Mesendoderm (in vitro differentiated cells): ENCODE measurements at regions not wholly inside any gene's neighbourhood (a gene's known extent, or its start where the extent isn't known, plus 50 kb on each side); places are given as distances from the start of the nearest gene placed in this dataset.

Experiments used
- DNase-seq: peaks from one replicate; pipeline ENCODE4 v3.0.0; 2013
- H2AK5ac ChIP-seq: 2 replicates; pipeline ENCODE4 v1.6.1; 2013; ENCODE audit warnings: low read length, inconsistent platforms
- H2BK120ac ChIP-seq: 2 replicates; pipeline ENCODE4 v1.6.1; 2013; ENCODE audit warnings: low read depth, mild to moderate bottlenecking, low read length, moderate library complexity, mixed read lengths
- H2BK15ac ChIP-seq: replicated peaks from 2 replicates; pipeline ENCODE4 v1.6.1; 2013; ENCODE audit warnings: low read depth, mild to moderate bottlenecking, moderate library complexity
- H2BK5ac ChIP-seq: 2 replicates; pipeline ENCODE4 v1.6.1; 2013; ENCODE audit warnings: low read length, inconsistent platforms
- H3K18ac ChIP-seq: 2 replicates; pipeline ENCODE4 v1.6.1; 2013; ENCODE audit warnings: mild to moderate bottlenecking, low read length, mixed read lengths
- H3K23ac ChIP-seq: one replicate; pipeline ENCODE4 v1.6.1; 2013; ENCODE audit warnings: low read length
- H3K27ac ChIP-seq: 2 replicates; pipeline ENCODE4 v1.5.1; 2013; ENCODE audit warnings: low read depth, mild to moderate bottlenecking, inconsistent platforms, low read length, moderate library complexity
- H3K27me3 ChIP-seq: 2 replicates; pipeline ENCODE4 v1.6.1; 2013; ENCODE audit warnings: low read length, control low read depth, mild to moderate bottlenecking, inconsistent platforms; ENCODE audit not compliant: insufficient read depth, poor library complexity
- H3K36me3 ChIP-seq: 2 replicates; pipeline ENCODE4 v1.6.1; 2013; ENCODE audit warnings: low read length, inconsistent platforms; ENCODE audit not compliant: control insufficient read depth, insufficient read depth
- H3K4ac ChIP-seq: one replicate; pipeline ENCODE4 v1.6.1; 2013; ENCODE audit warnings: low read depth, mild to moderate bottlenecking, low read length, moderate library complexity
- H3K4me1 ChIP-seq: 2 replicates; pipeline ENCODE4 v1.6.1; 2013; ENCODE audit warnings: low read depth, low read length, inconsistent platforms; ENCODE audit not compliant: control insufficient read depth
- H3K4me2 ChIP-seq: 2 replicates; pipeline ENCODE4 v1.6.1; 2013; ENCODE audit warnings: low read length
- H3K4me3 ChIP-seq: 2 replicates; pipeline ENCODE4 v1.5.1; 2013; ENCODE audit warnings: mild to moderate bottlenecking, low read length
- H3K56ac ChIP-seq: one replicate; pipeline ENCODE4 v1.6.1; 2013; ENCODE audit warnings: low read length
- H3K79me1 ChIP-seq: 2 replicates; pipeline ENCODE4 v1.6.1; 2013; ENCODE audit warnings: low read length, inconsistent platforms
- H3K79me2 ChIP-seq: 2 replicates; pipeline ENCODE4 v1.6.1; 2013; ENCODE audit warnings: mild to moderate bottlenecking, low read length; ENCODE audit not compliant: control insufficient read depth, insufficient read depth
- H3K9ac ChIP-seq: 2 replicates; pipeline ENCODE4 v1.6.1; 2013; ENCODE audit warnings: low read length, inconsistent platforms
- H4K5ac ChIP-seq: one replicate; pipeline ENCODE4 v1.6.1; 2013; ENCODE audit warnings: low read length
- H4K8ac ChIP-seq: one replicate; pipeline ENCODE4 v1.6.1; 2013; ENCODE audit warnings: low read depth, mild to moderate bottlenecking, control low read depth, low read length, moderate library complexity
- WGBS: extraction: QIAGEN DNeasy Blood & Tissue Kit; methylation state at CpG from one replicate; pipeline ENCODE4 v1.1.7; 2013; ENCODE audit warnings: low lambda C conversion rate, missing lambda C conversion rate; ENCODE audit not compliant: insufficient coverage; ENCODE audit errors: extremely low coverage; 5-methylcytosine and 5-hydroxymethylcytosine counted together

DNA sequence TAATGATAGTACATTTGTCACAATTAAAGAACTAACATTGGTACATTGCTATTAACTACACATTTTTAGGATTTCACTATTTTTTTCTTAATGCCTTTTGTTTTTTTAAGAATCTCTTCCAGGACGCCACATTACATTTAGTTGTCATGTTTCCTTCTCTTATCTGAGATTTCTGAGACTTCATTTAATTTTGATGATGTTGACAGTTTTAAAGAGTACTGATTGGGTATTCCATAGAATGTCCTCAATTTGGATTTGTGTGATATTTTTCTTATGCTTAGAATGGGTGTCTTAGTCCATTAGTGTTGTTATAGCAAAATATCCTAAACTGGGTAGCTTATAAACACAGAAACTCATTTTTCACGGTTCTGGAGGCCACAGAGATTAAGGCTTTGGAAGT, 1095.5 kb upstream of the LCORL start:
- no CpG with 5 or more reads among the region's 2 CpGs for WGBS
- no peak overlapping the region for H3K18ac ChIP-seq
- H2BK15ac ChIP-seq: no peak overlapping the region
- H4K8ac ChIP-seq: no peak overlapping the region
- H3K4me1 ChIP-seq: no peaks in the 10 kb centered on the region
- no peak overlapping the region for H4K5ac ChIP-seq
- no peaks in the 10 kb centered on the region for H3K36me3 ChIP-seq
- H3K9ac ChIP-seq: no peak overlapping the region
- DNase-seq: no peak
- no peak overlapping the region for H3K56ac ChIP-seq
- H3K27ac ChIP-seq: no peak overlapping the region
- H2BK120ac ChIP-seq: no peak overlapping the region
- H3K4me2 ChIP-seq: no peak overlapping the region
- no peaks in the 10 kb centered on the region for H3K79me1 ChIP-seq
- no peak overlapping the region for H3K23ac ChIP-seq
- no peak overlapping the region for H2BK5ac ChIP-seq
- H3K4ac ChIP-seq: no peak overlapping the region
- H3K27me3 ChIP-seq: no peaks in the 10 kb centered on the region
- no peak overlapping the region for H2AK5ac ChIP-seq
- H3K79me2 ChIP-seq: no peaks in the 10 kb centered on the region
- H3K4me3 ChIP-seq: no peak overlapping the region

DNA sequence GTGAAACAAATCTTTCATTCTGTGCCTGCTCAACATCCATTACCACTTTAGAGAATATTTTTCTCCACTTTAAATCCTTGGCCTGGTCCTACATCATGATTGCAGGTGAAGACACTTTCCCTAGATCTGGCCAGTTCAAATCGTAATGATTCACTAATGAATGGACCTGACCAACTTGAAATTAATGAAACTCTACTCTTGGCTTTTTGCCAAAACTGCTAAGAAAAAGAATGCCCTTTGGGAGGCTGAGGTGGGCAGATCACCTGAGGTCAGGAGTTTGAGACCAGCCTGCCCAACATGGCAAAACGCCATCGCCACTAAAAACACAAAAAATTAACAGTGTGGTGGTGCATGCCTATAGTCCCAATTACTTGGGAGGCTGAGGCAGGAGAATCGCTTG, 1082.6 kb upstream of the LCORL start:
- Histone ChIP-seq H3K4me2 (no peak overlapping the region), H2BK15ac (no peak overlapping the region), H3K4ac (no peak overlapping the region), H2BK120ac (no peak overlapping the region), H3K56ac (no peak overlapping the region), H3K79me2 (no peaks in the 10 kb centered on the region), H3K27ac (no peak overlapping the region), H3K79me1 (no peaks in the 10 kb centered on the region), H2AK5ac (no peak overlapping the region), H3K36me3 (no peaks in the 10 kb centered on the region), H4K8ac (no peak overlapping the region), H3K9ac (no peak overlapping the region), H3K23ac (no peak overlapping the region), H3K4me1 (no peaks in the 10 kb centered on the region), H3K4me3 (no peak overlapping the region), H3K27me3 (no peaks in the 10 kb centered on the region), H2BK5ac (no peak overlapping the region), H3K18ac (no peak overlapping the region), H4K5ac (no peak overlapping the region)
- DNase-seq: no peak
- WGBS: no CpG with 5 or more reads among the region's 4 CpGs

GRCh38 chr4:19095491-19096046, 1074.0 kb upstream of the LCORL start:
- Histone ChIP-seq H3K4me3 (no peak overlapping the region), H3K27ac (no peak overlapping the region), H2AK5ac (no peak overlapping the region), H4K5ac (no peak overlapping the region), H3K23ac (no peak overlapping the region), H3K36me3 (no peaks in the 10 kb centered on the region), H3K27me3 (no peaks in the 10 kb centered on the region), H3K79me1 (no peaks in the 10 kb centered on the region), H2BK120ac (no peak overlapping the region), H2BK15ac (no peak overlapping the region), H3K4ac (no peak overlapping the region), H3K4me2 (no peak overlapping the region), H3K56ac (no peak overlapping the region), H3K79me2 (no peaks in the 10 kb centered on the region), H3K4me1 (no peaks in the 10 kb centered on the region), H2BK5ac (no peak overlapping the region), H4K8ac (no peak overlapping the region), H3K9ac (no peak overlapping the region), H3K18ac (no peak overlapping the region)
- DNase-seq: no peak
- no CpG with 5 or more reads among the region's 5 CpGs for WGBS

DNA sequence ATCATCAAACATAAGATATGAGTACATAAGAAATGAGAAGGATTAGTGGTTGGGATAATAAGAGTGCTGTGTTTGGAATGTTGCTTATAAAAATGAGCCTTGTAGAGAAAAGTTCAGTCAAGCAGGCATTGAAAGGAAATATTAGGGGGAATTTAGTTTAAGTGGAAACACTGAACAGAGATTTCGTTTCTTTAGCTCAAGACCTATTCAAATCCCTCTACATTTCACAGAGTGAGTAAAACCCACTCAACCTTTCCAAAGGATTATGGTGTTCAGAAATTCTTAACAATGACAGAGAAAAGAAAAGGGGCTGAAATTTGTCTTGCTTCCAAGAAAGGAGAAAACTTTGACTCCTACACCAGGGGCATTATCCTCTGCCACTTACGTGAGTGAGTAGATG, 1072.4 kb upstream of the LCORL start:
- Histone ChIP-seq H2BK120ac (no peak overlapping the region), H3K36me3 (no peaks in the 10 kb centered on the region), H3K4me1 (no peaks in the 10 kb centered on the region), H3K23ac (no peak overlapping the region), H2AK5ac (no peak overlapping the region), H2BK15ac (peak overlapping the region; percentile 36), H3K27me3 (no peaks in the 10 kb centered on the region), H3K4me2 (no peak overlapping the region), H3K18ac (no peak overlapping the region), H3K56ac (no peak overlapping the region), H3K4me3 (no peak overlapping the region), H3K79me1 (no peaks in the 10 kb centered on the region), H4K8ac (no peak overlapping the region), H4K5ac (no peak overlapping the region), H3K4ac (no peak overlapping the region), H3K9ac (no peak overlapping the region), H3K79me2 (no peaks in the 10 kb centered on the region), H2BK5ac (no peak overlapping the region), H3K27ac (no peak overlapping the region)
- WGBS: no CpG with 5 or more reads among the region's 2 CpGs
- DNase-seq: no peak

DNA sequence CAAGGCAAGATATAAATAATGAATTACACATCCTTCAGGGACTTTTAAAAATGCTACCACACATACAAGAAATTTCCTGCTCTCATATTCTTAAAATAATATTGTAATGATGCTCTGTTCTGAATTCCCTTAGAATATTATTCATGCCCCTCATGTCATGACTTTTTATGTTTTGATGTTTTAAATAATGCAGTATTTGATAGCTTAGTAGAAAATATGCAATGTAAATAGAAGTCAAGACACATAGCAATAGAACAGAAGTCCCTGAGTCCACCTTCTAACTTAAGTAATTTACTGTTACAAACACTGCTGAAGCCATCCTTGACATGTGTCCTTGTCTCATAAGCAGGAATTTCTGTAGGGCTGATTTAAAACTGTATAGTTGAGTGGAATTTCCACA, 1071.2 kb upstream of the LCORL start:
- Histone ChIP-seq H2BK120ac (no peak overlapping the region), H3K79me2 (no peaks in the 10 kb centered on the region), H2BK5ac (no peak overlapping the region), H3K79me1 (no peaks in the 10 kb centered on the region), H3K23ac (no peak overlapping the region), H3K4ac (no peak overlapping the region), H3K36me3 (no peaks in the 10 kb centered on the region), H3K4me2 (no peak overlapping the region), H3K4me3 (no peak overlapping the region), H3K56ac (no peak overlapping the region), H2BK15ac (no peak overlapping the region), H3K4me1 (no peaks in the 10 kb centered on the region), H2AK5ac (no peak overlapping the region), H3K9ac (no peak overlapping the region), H4K8ac (no peak overlapping the region), H3K27ac (no peak overlapping the region), H3K27me3 (no peaks in the 10 kb centered on the region), H4K5ac (no peak overlapping the region), H3K18ac (no peak overlapping the region)
- DNase-seq: no peak

DNA sequence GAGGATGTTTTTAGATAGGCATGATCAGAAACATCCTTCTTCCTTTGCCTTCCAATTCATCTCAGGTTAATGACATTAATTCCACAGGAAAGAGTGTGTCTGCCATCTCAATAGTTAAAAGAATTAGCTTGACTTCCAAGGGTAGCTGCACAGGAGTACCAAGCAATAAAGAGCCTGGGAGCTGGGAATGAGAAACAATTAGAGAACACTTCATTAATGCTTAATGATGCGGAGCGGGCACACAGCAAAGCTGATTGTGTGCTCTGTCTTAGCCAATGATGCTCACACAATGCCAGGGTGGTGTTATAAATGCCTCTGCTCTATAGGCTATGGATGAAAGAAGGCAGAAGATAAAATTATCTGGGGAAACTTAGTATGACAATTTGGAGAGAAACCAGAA, 1052.5 kb upstream of the LCORL start:
- Histone ChIP-seq H3K27ac (no peak overlapping the region), H2AK5ac (no peak overlapping the region), H2BK15ac (no peak overlapping the region), H3K36me3 (no peaks in the 10 kb centered on the region), H4K5ac (no peak overlapping the region), H3K4ac (no peak overlapping the region), H2BK5ac (no peak overlapping the region), H3K4me1 (no peaks in the 10 kb centered on the region), H4K8ac (no peak overlapping the region), H3K27me3 (no peaks in the 10 kb centered on the region), H3K79me1 (no peaks in the 10 kb centered on the region), H3K4me2 (no peak overlapping the region), H3K56ac (no peak overlapping the region), H2BK120ac (no peak overlapping the region), H3K23ac (no peak overlapping the region), H3K79me2 (no peaks in the 10 kb centered on the region), H3K9ac (no peak overlapping the region), H3K18ac (no peak overlapping the region), H3K4me3 (no peak overlapping the region)
- no CpG with 5 or more reads among the region's 2 CpGs for WGBS
- no peak for DNase-seq
